Brain microvascular endothelial cell (primary cell): ENCODE measurements at regions not wholly inside any gene's neighbourhood (a gene's known extent, or its start where the extent isn't known, plus 50 kb on each side); places are given as distances from the start of the nearest gene placed in this dataset.
A peak's percentile ranks its signal among the peaks of the same experiment; 100 is the strongest.

Experiments used
- DNase-seq: peaks from one replicate; pipeline ENCODE4 v3.0.0-alpha.2; 2020
- H3K27ac ChIP-seq: fragments of 250-450 bp; sonication (Bioruptor Pico); 2 replicates; pipeline ENCODE4 v1.5.1; 2020; ENCODE audit warnings: mild to moderate bottlenecking, moderate library complexity
- H3K27me3 ChIP-seq: fragments of 250-450 bp; sonication (Bioruptor Pico); replicated peaks from 2 replicates; pipeline ENCODE4 v1.5.1; 2020; ENCODE audit warnings: mild to moderate bottlenecking
- H3K36me3 ChIP-seq: fragments of 250-450 bp; sonication (Bioruptor Pico); replicated peaks from 2 replicates; pipeline ENCODE4 v1.5.1; 2020; ENCODE audit warnings: mild to moderate bottlenecking
- H3K4me3 ChIP-seq: 2 replicates; pipeline ENCODE4 v1.5.1; 2011; ENCODE audit warnings: low read depth, mild to moderate bottlenecking, control low read depth, low read length, moderate library complexity
- CTCF ChIP-seq: IDR thresholded peaks from 2 replicates; pipeline ENCODE4 v1.5.1; 2011; ENCODE audit warnings: low read depth, mild to moderate bottlenecking, moderate library complexity, low read length, control low read depth, inconsistent platforms; ENCODE audit errors: missing control alignments
- in situ Hi-C: cut with HindIII; loops from 2 replicates; pipeline ENCODE4 v1.10.0; 2017; ENCODE audit warnings: low sequenced_read_pairs, low pct_ligation_motif_present

DNA sequence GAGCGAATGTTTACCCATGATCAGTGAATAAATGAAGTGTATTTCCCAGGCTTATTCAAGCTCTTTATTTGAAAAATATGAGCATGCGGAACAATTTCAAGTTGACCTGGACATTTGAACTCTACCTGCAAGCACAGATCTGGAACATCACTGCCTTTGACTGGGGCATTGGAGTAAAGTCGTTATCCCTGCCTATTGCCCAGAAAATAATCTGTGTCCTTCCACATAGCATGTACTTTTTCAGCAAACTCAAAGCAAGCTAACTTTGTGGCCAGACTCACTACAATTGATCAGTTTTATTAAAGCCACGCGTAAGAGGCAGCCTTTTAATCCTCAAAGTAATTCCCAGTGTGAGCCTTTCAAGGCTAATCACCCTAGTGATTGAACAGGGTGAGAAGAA, 73.4 kb upstream of the PAK5 start:
- Histone ChIP-seq H3K4me3 (no peak overlapping the region), H3K27me3 (no peaks in the 10 kb centered on the region), H3K27ac (no peak overlapping the region), H3K36me3 (no peaks in the 10 kb centered on the region)
- DNase-seq: no peak
- TF ChIP-seq CTCF: no peak
- in situ Hi-C loops: no loop called here

DNA sequence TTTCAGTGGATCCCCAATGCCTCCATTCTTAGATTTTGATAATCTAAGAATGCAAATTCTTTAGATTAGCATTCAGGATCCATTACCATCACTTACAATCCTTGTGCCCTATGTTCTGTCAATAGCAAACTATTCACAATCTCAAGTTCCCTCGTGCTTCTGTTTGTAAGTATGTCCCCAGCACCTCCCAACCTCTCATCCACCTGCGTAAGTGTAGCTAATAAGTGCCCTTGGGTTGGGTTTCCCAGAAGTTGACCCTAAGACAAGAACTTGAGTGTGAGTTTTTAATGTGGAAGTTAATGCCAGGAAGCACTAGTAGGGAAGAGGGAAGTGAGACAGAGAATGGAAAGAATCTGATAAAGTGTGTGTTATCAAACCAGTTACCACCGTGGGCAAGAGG, 72.6 kb upstream of the PAK5 start:
- in situ Hi-C loops: no loop called here
- Histone ChIP-seq H3K27me3 (no peaks in the 10 kb centered on the region), H3K36me3 (no peaks in the 10 kb centered on the region), H3K4me3 (no peak overlapping the region), H3K27ac (no peak overlapping the region)
- no peak for DNase-seq
- no peak for TF ChIP-seq CTCF

GRCh38 chr20:9909167-9909566, 70.3 kb upstream of the PAK5 start:
- in situ Hi-C loops: no loop called here
- Histone ChIP-seq H3K36me3 (no peaks in the 10 kb centered on the region), H3K27me3 (no peaks in the 10 kb centered on the region), H3K4me3 (no peak overlapping the region), H3K27ac (no peak overlapping the region)
- DNase-seq: no peak
- TF ChIP-seq CTCF: no peak

GRCh38 chr20:9903048-9903655, 64.3 kb upstream of the PAK5 start:
- in situ Hi-C loops: no loop called here
- no peak for DNase-seq

DNA sequence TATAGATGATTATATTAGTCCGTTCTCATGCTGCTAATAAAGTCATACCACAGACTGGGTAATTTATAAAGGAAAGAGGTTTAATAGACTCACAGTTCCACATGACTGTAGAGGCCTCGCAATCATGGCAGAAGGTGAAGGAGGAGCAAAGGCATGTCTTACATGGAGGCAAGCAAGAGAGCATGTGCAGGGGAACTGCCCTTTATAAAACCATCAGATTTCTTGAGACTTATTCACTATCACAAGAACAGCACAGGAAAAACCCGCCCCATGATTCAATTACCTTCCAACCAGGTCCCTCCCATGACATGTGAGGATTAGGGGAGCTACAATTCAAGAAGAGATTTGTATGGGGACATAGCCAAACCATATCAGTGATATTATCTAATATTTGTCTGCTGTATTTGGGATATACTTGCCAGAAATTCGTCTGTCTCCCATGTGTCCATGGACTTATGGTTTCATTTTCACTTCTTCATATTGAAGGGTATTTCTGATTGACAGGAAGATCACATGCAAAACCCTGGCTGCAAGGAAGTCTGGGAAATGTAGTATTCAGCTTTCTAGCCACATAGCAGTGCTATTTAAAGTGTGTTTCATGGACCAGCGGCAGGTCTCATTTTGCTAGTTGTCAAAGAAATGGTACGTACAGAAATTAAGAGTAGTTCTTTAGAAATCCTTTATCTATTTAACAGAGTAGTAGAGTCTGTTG, 50.5 kb upstream of the PAK5 start:
- Histone ChIP-seq H3K36me3 (no peaks in the 10 kb centered on the region), H3K4me3 (no peak overlapping the region), H3K27me3 (no peaks in the 10 kb centered on the region), H3K27ac (no peak overlapping the region)
- DNase-seq: no peak
- in situ Hi-C loops: no loop called here
- no peak for TF ChIP-seq CTCF

More at GRCh38 chr20:9903048-9903655, 64.3 kb upstream of the PAK5 start:
- H3K27me3 ChIP-seq: no peaks in the 10 kb centered on the region
- no peak overlapping the region for H3K4me3 ChIP-seq
- H3K36me3 ChIP-seq: no peaks in the 10 kb centered on the region
- no peak overlapping the region for H3K27ac ChIP-seq
- peak; percentile 71 for TF ChIP-seq CTCF
